Neural progenitor cell (in vitro differentiated cells): ENCODE measurements at regions not wholly inside any gene's neighbourhood (a gene's known extent, or its start where the extent isn't known, plus 50 kb on each side); places are given as distances from the start of the nearest gene placed in this dataset.

ENCODE experiments used
- DNase-seq: peaks from one replicate; pipeline ENCODE4 v3.0.0-alpha.2; 2016; ENCODE audit warnings: low spot score
- H2AFZ ChIP-seq: fragments of 200-600 bp; sonication (generic); replicated peaks from 2 replicates; pipeline ENCODE4 v1.6.1; 2016; ENCODE audit warnings: antibody characterized with exemption
- H3F3A ChIP-seq: fragments of 200-600 bp; sonication (generic); 2 replicates; pipeline ENCODE4 v1.6.1; 2016; ENCODE audit warnings: antibody characterized with exemption, low read depth
- H3K27ac ChIP-seq: fragments of 200-600 bp; sonication (generic); 2 replicates; pipeline ENCODE4 v1.5.1; 2016; ENCODE audit warnings: mild to moderate bottlenecking
- H3K27me3 ChIP-seq: fragments of 200-600 bp; sonication (generic); 2 replicates; pipeline ENCODE4 v1.6.1; 2016; ENCODE audit warnings: mild to moderate bottlenecking, moderate library complexity
- H3K36me3 ChIP-seq: fragments of 200-600 bp; sonication (generic); 2 replicates; pipeline ENCODE4 v1.5.1; 2016
- H3K4me1 ChIP-seq: fragments of 200-600 bp; sonication (generic); 2 replicates; pipeline ENCODE4 v1.6.1; 2016; ENCODE audit warnings: mixed run types
- H3K4me2 ChIP-seq: fragments of 200-600 bp; sonication (generic); 2 replicates; pipeline ENCODE4 v1.6.1; 2016
- H3K4me3 ChIP-seq: fragments of 200-600 bp; sonication (generic); 2 replicates; pipeline ENCODE4 v1.5.1; 2016
- H3K79me2 ChIP-seq: fragments of 200-600 bp; sonication (generic); 2 replicates; pipeline ENCODE4 v1.6.1; 2016; ENCODE audit warnings: low read depth
- H3K9ac ChIP-seq: fragments of 200-600 bp; sonication (generic); 2 replicates; pipeline ENCODE4 v1.6.1; 2016
- H3K9me3 ChIP-seq: fragments of 200-600 bp; sonication (generic); 2 replicates; pipeline ENCODE4 v1.5.1; 2016; ENCODE audit warnings: low read depth
- H4K20me1 ChIP-seq: fragments of 200-600 bp; sonication (generic); 2 replicates; pipeline ENCODE4 v1.6.1; 2016; ENCODE audit warnings: low read depth
- H3K27ac Mint-ChIP-seq: 3 replicates; pipeline ENCODE4 v1.8.0; 2021; ENCODE audit warnings: mixed read lengths
- H3K27me3 Mint-ChIP-seq: 2 replicates; pipeline ENCODE4 v1.8.0; 2022; ENCODE audit warnings: low read depth, mild to moderate bottlenecking, inconsistent platforms, moderate library complexity, mixed read lengths; ENCODE audit not compliant: insufficient read depth
- H3K36me3 Mint-ChIP-seq: 3 replicates; pipeline ENCODE4 v1.8.0; 2021; ENCODE audit warnings: mixed read lengths
- H3K4me1 Mint-ChIP-seq: 3 replicates; pipeline ENCODE4 v1.8.0; 2021; ENCODE audit warnings: mixed read lengths
- H3K4me3 Mint-ChIP-seq: 3 replicates; pipeline ENCODE4 v1.8.0; 2021; ENCODE audit warnings: mild to moderate bottlenecking, moderate library complexity, mixed read lengths
- H3K9me3 Mint-ChIP-seq: 3 replicates; pipeline ENCODE4 v1.8.0; 2020; ENCODE audit warnings: mixed read lengths
- CTCF ChIP-seq: fragments of 200-600 bp; sonication (generic); IDR thresholded peaks from 2 replicates; pipeline ENCODE4 v1.5.1; 2017; ENCODE audit warnings: antibody characterized with exemption, mild to moderate bottlenecking
- EZH2 ChIP-seq: fragments of 200-600 bp; sonication (generic); IDR thresholded peaks from 2 replicates; pipeline ENCODE4 v1.6.1; 2017; ENCODE audit warnings: antibody characterized with exemption, mild to moderate bottlenecking, moderate library complexity
- EZH2phosphoT487 ChIP-seq: fragments of 200-600 bp; sonication (generic); IDR thresholded peaks from 2 replicates; pipeline ENCODE4 v1.6.1; 2017; ENCODE audit warnings: antibody characterized with exemption

GRCh38 chr3:170799009-170799408 lies 71.0 kb downstream of the RPL22L1 start:
- no peak overlapping the region for H3K27ac Mint-ChIP-seq
- no peaks in the 10 kb centered on the region for H3K9me3 ChIP-seq
- no peak overlapping the region for H3K4me2 ChIP-seq
- peaks cover 2% of the 10 kb centered on the region for H3K9me3 Mint-ChIP-seq
- H3K9ac ChIP-seq: no peak overlapping the region
- no peaks in the 10 kb centered on the region for H4K20me1 ChIP-seq
- H3K79me2 ChIP-seq: no peaks in the 10 kb centered on the region
- H2AFZ ChIP-seq: no peak overlapping the region
- peaks cover 3% of the 10 kb centered on the region for H3K27me3 Mint-ChIP-seq
- H3K36me3 ChIP-seq: no peaks in the 10 kb centered on the region
- no peak for DNase-seq
- H3K4me1 ChIP-seq: no peaks in the 10 kb centered on the region
- no peak overlapping the region for H3K4me3 Mint-ChIP-seq
- TF ChIP-seq EZH2phosphoT487 (no peak), EZH2 (no peak), CTCF (no peak)
- no peaks in the 10 kb centered on the region for H3F3A ChIP-seq
- H3K4me1 Mint-ChIP-seq: peaks cover 21% of the 10 kb centered on the region
- H3K27ac ChIP-seq: no peak overlapping the region
- H3K36me3 Mint-ChIP-seq: no peaks in the 10 kb centered on the region
- no peaks in the 10 kb centered on the region for H3K27me3 ChIP-seq
- no peak overlapping the region for H3K4me3 ChIP-seq

GRCh38 chr3:170797685-170798084 lies 72.3 kb downstream of the RPL22L1 start:
- H3K9me3 Mint-ChIP-seq: peaks cover 2% of the 10 kb centered on the region
- H3K27me3 ChIP-seq: no peaks in the 10 kb centered on the region
- TF ChIP-seq EZH2phosphoT487: no peak
- TF ChIP-seq EZH2: no peak
- no peak for TF ChIP-seq CTCF
- no peak overlapping the region for H3K4me2 ChIP-seq
- no peak overlapping the region for H3K27ac ChIP-seq
- no peak for DNase-seq
- H4K20me1 ChIP-seq: no peaks in the 10 kb centered on the region
- H3K4me1 Mint-ChIP-seq: peaks cover 12% of the 10 kb centered on the region
- no peak overlapping the region for H3K9ac ChIP-seq
- H3K36me3 ChIP-seq: no peaks in the 10 kb centered on the region
- H3K36me3 Mint-ChIP-seq: no peaks in the 10 kb centered on the region
- no peaks in the 10 kb centered on the region for H3K9me3 ChIP-seq
- H3K27me3 Mint-ChIP-seq: peaks cover 3% of the 10 kb centered on the region
- no peaks in the 10 kb centered on the region for H3F3A ChIP-seq
- no peak overlapping the region for H3K27ac Mint-ChIP-seq
- H3K4me1 ChIP-seq: no peaks in the 10 kb centered on the region
- no peak overlapping the region for H3K4me3 Mint-ChIP-seq
- H3K79me2 ChIP-seq: no peaks in the 10 kb centered on the region
- no peak overlapping the region for H2AFZ ChIP-seq
- no peak overlapping the region for H3K4me3 ChIP-seq

- H3K4me3 Mint-ChIP-seq: no peak overlapping the region
- H3K27me3 Mint-ChIP-seq: no peaks in the 10 kb centered on the region
- Histone ChIP-seq H3K4me3 (no peak overlapping the region), H3K4me1 (no peaks in the 10 kb centered on the region), H3K9ac (no peak overlapping the region), H3K4me2 (no peak overlapping the region), H3K27ac (no peak overlapping the region), H3F3A (no peaks in the 10 kb centered on the region), H3K9me3 (no peaks in the 10 kb centered on the region), H3K27me3 (no peaks in the 10 kb centered on the region), H4K20me1 (no peaks in the 10 kb centered on the region), H3K79me2 (no peaks in the 10 kb centered on the region), H2AFZ (no peak overlapping the region), H3K36me3 (no peaks in the 10 kb centered on the region)
- no peaks in the 10 kb centered on the region for H3K36me3 Mint-ChIP-seq
- H3K9me3 Mint-ChIP-seq: peaks cover 13% of the 10 kb centered on the region
- no peaks in the 10 kb centered on the region for H3K4me1 Mint-ChIP-seq
- no peak for TF ChIP-seq CTCF
- TF ChIP-seq EZH2: no peak
- no peak for TF ChIP-seq EZH2phosphoT487
- DNase-seq: no peak
- no peak overlapping the region for H3K27ac Mint-ChIP-seq
Observed at GRCh38 chr3:170792471-170792870, 77.5 kb downstream of the RPL22L1 start.

- no peaks in the 10 kb centered on the region for H4K20me1 ChIP-seq
- DNase-seq: no peak
- no peak overlapping the region for H3K27ac ChIP-seq
- H3K79me2 ChIP-seq: no peaks in the 10 kb centered on the region
- no peak overlapping the region for H3K9ac ChIP-seq
- Mint-ChIP-seq H3K4me3 (no peak overlapping the region), H3K9me3 (peaks cover 10% of the 10 kb centered on the region), H3K27ac (no peak overlapping the region), H3K36me3 (no peaks in the 10 kb centered on the region), H3K4me1 (no peaks in the 10 kb centered on the region), H3K27me3 (no peaks in the 10 kb centered on the region)
- no peak overlapping the region for H3K4me3 ChIP-seq
- H3K36me3 ChIP-seq: no peaks in the 10 kb centered on the region
- no peaks in the 10 kb centered on the region for H3K9me3 ChIP-seq
- H3K27me3 ChIP-seq: no peaks in the 10 kb centered on the region
- TF ChIP-seq EZH2phosphoT487 (no peak), EZH2 (no peak), CTCF (no peak)
- no peak overlapping the region for H3K4me2 ChIP-seq
- no peak overlapping the region for H2AFZ ChIP-seq
- H3K4me1 ChIP-seq: no peaks in the 10 kb centered on the region
- no peaks in the 10 kb centered on the region for H3F3A ChIP-seq
Observed at GRCh38 chr3:170790647-170791046, 79.3 kb downstream of the RPL22L1 start.
